ENCODE measurements at regions not wholly inside any gene's neighbourhood (a gene's known extent, or its start where the extent isn't known, plus 50 kb on each side); places are given as distances from the start of the nearest gene placed in this dataset.

DNA sequence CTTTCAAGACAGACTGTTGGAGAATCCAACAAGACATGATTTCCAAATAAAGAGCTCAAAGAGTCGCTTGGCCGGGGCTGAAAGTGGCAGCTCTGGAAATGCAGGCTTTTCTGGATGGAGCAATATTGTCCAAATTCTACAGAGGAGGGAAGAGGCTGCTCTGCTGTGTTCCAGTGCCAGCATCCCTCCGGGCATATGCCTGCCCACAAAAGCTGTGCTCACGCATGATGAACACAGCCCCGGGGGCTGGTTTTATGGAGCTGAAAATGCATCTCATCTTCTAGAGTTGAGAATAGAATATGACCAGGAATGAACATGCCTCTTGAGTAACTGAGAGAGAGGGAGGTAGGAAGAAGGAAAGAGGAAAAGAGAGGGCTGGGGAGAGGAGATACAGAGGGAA lies 74.7 kb upstream of the TOX3 start (continued):
- TF ChIP-seq ZBTB43 (CRISPR knock-in tag; IDR thresholded peaks at IDR 0.05): no peak
- TF ChIP-seq ZNF425 (CRISPR knock-in tag; conservative IDR thresholded peaks at IDR 0.05): no peak
- TF ChIP-seq, protein P1, sequence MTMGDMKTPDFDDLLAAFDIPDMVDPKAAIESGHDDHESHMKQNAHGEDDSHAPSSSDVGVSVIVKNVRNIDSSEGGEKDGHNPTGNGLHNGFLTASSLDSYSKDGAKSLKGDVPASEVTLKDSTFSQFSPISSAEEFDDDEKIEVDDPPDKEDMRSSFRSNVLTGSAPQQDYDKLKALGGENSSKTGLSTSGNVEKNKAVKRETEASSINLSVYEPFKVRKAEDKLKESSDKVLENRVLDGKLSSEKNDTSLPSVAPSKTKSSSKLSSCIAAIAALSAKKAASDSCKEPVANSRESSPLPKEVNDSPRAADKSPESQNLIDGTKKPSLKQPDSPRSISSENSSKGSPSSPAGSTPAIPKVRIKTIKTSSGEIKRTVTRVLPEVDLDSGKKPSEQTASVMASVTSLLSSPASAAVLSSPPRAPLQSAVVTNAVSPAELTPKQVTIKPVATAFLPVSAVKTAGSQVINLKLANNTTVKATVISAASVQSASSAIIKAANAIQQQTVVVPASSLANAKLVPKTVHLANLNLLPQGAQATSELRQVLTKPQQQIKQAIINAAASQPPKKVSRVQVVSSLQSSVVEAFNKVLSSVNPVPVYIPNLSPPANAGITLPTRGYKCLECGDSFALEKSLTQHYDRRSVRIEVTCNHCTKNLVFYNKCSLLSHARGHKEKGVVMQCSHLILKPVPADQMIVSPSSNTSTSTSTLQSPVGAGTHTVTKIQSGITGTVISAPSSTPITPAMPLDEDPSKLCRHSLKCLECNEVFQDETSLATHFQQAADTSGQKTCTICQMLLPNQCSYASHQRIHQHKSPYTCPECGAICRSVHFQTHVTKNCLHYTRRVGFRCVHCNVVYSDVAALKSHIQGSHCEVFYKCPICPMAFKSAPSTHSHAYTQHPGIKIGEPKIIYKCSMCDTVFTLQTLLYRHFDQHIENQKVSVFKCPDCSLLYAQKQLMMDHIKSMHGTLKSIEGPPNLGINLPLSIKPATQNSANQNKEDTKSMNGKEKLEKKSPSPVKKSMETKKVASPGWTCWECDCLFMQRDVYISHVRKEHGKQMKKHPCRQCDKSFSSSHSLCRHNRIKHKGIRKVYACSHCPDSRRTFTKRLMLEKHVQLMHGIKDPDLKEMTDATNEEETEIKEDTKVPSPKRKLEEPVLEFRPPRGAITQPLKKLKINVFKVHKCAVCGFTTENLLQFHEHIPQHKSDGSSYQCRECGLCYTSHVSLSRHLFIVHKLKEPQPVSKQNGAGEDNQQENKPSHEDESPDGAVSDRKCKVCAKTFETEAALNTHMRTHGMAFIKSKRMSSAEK (CRISPR knock-in tag; IDR thresholded peaks at IDR 0.05; ENCODE audit: borderline replicate concordance): no peak
- no peak for TF ChIP-seq NFE2L1 (CRISPR knock-in tag; IDR thresholded peaks at IDR 0.05)
- TF ChIP-seq, protein P2, sequence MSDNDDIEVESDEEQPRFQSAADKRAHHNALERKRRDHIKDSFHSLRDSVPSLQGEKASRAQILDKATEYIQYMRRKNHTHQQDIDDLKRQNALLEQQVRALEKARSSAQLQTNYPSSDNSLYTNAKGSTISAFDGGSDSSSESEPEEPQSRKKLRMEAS (CRISPR knock-in tag; IDR thresholded peaks at IDR 0.05): no peak
- TF ChIP-seq ESRRA (CRISPR knock-in tag; IDR thresholded peaks at IDR 0.05; ENCODE audit: borderline replicate concordance): no peak
- TF ChIP-seq CREB1 (CRISPR knock-in tag; IDR thresholded peaks at IDR 0.05): no peak
- TF ChIP-seq PRDM15 (CRISPR knock-in tag; IDR thresholded peaks at IDR 0.05): no peak
- TF ChIP-seq, protein P3, sequence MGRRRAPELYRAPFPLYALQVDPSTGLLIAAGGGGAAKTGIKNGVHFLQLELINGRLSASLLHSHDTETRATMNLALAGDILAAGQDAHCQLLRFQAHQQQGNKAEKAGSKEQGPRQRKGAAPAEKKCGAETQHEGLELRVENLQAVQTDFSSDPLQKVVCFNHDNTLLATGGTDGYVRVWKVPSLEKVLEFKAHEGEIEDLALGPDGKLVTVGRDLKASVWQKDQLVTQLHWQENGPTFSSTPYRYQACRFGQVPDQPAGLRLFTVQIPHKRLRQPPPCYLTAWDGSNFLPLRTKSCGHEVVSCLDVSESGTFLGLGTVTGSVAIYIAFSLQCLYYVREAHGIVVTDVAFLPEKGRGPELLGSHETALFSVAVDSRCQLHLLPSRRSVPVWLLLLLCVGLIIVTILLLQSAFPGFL (CRISPR knock-in tag; IDR thresholded peaks at IDR 0.05; ENCODE audit: borderline replicate concordance): no peak
- no peak for TF ChIP-seq ZNF263 (CRISPR knock-in tag; IDR thresholded peaks at IDR 0.05; ENCODE audit: low read depth)
- TF ChIP-seq JAZF1 (CRISPR knock-in tag; IDR thresholded peaks at IDR 0.05): no peak

DNA sequence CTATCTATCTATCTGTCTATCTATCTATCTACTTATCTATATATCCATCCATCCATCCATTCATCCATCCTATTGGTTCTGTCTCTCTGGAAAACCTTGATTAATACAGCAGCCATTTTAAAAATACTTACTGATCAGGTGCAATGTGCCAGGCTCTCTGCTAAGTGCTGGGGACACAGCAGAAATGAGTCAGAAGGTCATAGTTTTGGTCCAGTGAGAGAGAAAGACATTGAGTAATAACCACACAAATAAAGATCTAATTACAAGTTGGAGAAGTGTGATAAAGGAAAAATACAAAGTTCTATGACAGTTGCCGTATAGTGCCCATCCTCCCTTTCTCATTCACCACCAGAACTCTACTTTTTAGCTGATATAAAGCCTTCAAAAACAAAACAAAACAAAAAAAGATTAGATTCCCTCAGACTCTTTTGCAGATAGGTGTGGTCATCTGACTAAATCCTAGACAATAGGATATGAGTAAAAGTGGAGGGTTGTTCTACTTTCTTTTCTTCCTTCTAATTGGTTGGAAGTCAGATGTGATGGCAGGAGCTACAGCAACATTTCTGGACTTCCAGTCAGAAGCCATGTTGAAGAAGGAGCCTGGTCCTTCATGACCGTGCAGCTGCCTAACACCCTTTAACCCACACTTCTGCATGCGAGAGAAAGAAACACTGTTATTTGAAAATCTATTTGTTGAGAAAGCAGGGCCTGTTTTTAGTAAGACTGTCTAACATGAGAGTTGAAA lies 72.0 kb upstream of the TOX3 start:
- no peaks in the 10 kb centered on the region for H3K27me3 Mint-ChIP-seq (ENCODE audit: low read depth)
- CTCF ChIA-PET: no interaction called here
- DNase-seq (ENCODE audit: low spot score) (no peak), ATAC-seq (no peak)
- no peak overlapping the region for H3K27ac Mint-ChIP-seq
- H3K36me3 Mint-ChIP-seq: no peaks in the 10 kb centered on the region
- peaks cover 7% of the 10 kb centered on the region for H3K9me3 Mint-ChIP-seq
- no peak for TF ChIP-seq GABPB1 (CRISPR knock-in tag; IDR thresholded peaks at IDR 0.05)
- TF ChIP-seq, protein P4, sequence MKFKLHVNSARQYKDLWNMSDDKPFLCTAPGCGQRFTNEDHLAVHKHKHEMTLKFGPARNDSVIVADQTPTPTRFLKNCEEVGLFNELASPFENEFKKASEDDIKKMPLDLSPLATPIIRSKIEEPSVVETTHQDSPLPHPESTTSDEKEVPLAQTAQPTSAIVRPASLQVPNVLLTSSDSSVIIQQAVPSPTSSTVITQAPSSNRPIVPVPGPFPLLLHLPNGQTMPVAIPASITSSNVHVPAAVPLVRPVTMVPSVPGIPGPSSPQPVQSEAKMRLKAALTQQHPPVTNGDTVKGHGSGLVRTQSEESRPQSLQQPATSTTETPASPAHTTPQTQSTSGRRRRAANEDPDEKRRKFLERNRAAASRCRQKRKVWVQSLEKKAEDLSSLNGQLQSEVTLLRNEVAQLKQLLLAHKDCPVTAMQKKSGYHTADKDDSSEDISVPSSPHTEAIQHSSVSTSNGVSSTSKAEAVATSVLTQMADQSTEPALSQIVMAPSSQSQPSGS (CRISPR knock-in tag; IDR thresholded peaks at IDR 0.05; ENCODE audit: borderline replicate concordance, low read depth): no peak
- no peak for TF ChIP-seq CREM (CRISPR knock-in tag; IDR thresholded peaks at IDR 0.05)
- TF ChIP-seq, protein P3 (CRISPR knock-in tag; IDR thresholded peaks at IDR 0.05; ENCODE audit: borderline replicate concordance): no peak
- TF ChIP-seq ZNF121 (CRISPR knock-in tag; IDR thresholded peaks at IDR 0.05): no peak
- no peak for TF ChIP-seq JUN (CRISPR knock-in tag; IDR thresholded peaks at IDR 0.05)
- no peak for TF ChIP-seq CDX4 (CRISPR knock-in tag; IDR thresholded peaks at IDR 0.05; ENCODE audit: borderline replicate concordance)
- no peak for TF ChIP-seq ETV6 (CRISPR knock-in tag; IDR thresholded peaks at IDR 0.05)
- POLR2A ChIA-PET: no interaction called here
- H3K4me1 Mint-ChIP-seq: peaks cover 6% of the 10 kb centered on the region
- no peak overlapping the region for H3K4me3 Mint-ChIP-seq

Data from WTC11 (cell line).